Left ventricle myocardium inferior (tissue), 1 donor: ENCODE measurements at regions not wholly inside any gene's neighbourhood (a gene's known extent, or its start where the extent isn't known, plus 50 kb on each side); places are given as distances from the start of the nearest gene placed in this dataset.

ENCODE experiments used
- DNase-seq: peaks from one replicate; pipeline ENCODE4 v3.0.0-alpha.2; 2020
- H3K27ac ChIP-seq: fragments of 200-600 bp; replicated peaks from 2 replicates; pipeline ENCODE4 v1.8.0; 2021
- H3K27me3 ChIP-seq: fragments of 200-600 bp; 2 replicates; pipeline ENCODE4 v1.8.0; 2021; ENCODE audit warnings: low read depth
- H3K36me3 ChIP-seq: fragments of 200-600 bp; 2 replicates; pipeline ENCODE4 v1.8.0; 2021
- H3K4me1 ChIP-seq: fragments of 200-600 bp; 2 replicates; pipeline ENCODE4 v1.8.0; 2021
- H3K4me3 ChIP-seq: fragments of 200-600 bp; 2 replicates; pipeline ENCODE4 v1.8.0; 2021; ENCODE audit warnings: mild to moderate bottlenecking, moderate library complexity
- H3K9me3 ChIP-seq: fragments of 200-600 bp; replicated peaks from 2 replicates; pipeline ENCODE4 v1.8.0; 2021
- intact Hi-C: fragments of 100-400 bp; cut with micrococcal nuclease; formaldehyde crosslinking; loops from one replicate; pipeline ENCODE4 v1.11.0; 2022
- TF ChIP-seq, protein P1 (sequence below): fragments of 200-600 bp; IDR thresholded peaks from 2 replicates; pipeline ENCODE4 v1.8.0; 2021; ENCODE audit warnings: antibody characterized with exemption, mild to moderate bottlenecking, borderline replicate concordance
- donor health status: DM: no; HTN: yes; CAD: no; lungs with severe emphysema.

DNA sequence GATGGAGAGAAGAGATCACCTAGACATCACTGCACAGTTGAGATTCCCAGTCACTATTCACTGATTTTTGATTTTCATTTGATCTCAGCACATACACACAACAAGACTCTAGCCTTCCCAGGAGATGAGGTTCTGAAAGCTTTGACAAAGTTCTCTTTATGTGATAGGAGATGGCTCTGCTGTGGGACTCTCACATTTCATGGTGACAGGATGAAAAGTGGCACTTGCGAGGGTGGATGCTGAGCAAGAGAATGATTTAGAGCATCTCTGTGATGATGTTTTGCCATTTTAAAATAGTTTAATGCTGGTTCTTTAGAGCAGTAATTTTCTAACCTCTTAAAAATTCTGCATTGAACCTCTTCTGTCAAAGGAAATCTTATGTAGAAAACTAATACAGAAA is 113.3 kb upstream of the CA10 start:
- Histone ChIP-seq H3K27ac (no peak overlapping the region), H3K36me3 (no peaks in the 10 kb centered on the region), H3K27me3 (no peaks in the 10 kb centered on the region), H3K4me3 (no peak overlapping the region), H3K9me3 (no peaks in the 10 kb centered on the region), H3K4me1 (no peaks in the 10 kb centered on the region)
- no peak for DNase-seq
- TF ChIP-seq, protein P1, sequence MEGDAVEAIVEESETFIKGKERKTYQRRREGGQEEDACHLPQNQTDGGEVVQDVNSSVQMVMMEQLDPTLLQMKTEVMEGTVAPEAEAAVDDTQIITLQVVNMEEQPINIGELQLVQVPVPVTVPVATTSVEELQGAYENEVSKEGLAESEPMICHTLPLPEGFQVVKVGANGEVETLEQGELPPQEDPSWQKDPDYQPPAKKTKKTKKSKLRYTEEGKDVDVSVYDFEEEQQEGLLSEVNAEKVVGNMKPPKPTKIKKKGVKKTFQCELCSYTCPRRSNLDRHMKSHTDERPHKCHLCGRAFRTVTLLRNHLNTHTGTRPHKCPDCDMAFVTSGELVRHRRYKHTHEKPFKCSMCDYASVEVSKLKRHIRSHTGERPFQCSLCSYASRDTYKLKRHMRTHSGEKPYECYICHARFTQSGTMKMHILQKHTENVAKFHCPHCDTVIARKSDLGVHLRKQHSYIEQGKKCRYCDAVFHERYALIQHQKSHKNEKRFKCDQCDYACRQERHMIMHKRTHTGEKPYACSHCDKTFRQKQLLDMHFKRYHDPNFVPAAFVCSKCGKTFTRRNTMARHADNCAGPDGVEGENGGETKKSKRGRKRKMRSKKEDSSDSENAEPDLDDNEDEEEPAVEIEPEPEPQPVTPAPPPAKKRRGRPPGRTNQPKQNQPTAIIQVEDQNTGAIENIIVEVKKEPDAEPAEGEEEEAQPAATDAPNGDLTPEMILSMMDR: no peak
- intact Hi-C loops: no loop called here

DNA sequence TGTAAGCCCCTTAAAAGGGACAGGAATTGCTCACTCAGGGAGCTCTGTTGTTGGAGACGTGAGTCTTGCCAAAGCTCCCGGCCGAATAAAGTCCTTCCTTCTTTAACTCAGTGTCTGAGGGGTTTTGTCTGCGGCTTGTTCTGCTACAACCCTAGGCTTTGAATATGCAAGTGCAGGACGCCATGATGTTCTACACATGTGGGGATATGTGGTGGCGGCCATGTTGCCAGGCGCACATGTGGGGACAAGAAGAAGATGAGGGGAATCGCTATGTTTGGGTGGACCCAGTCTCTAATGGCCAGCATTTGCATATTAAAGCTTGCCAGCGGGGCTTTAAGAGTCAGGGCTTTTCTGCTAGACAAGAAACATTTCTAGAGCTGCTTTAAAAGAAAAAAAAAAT is 96.8 kb upstream of the CA10 start:
- TF ChIP-seq, protein P1: no peak
- Histone ChIP-seq H3K27ac (no peak overlapping the region), H3K27me3 (no peaks in the 10 kb centered on the region), H3K36me3 (no peaks in the 10 kb centered on the region), H3K4me1 (no peaks in the 10 kb centered on the region), H3K4me3 (no peak overlapping the region), H3K9me3 (no peaks in the 10 kb centered on the region)
- no peak for DNase-seq
- intact Hi-C loops: no loop called here

DNA sequence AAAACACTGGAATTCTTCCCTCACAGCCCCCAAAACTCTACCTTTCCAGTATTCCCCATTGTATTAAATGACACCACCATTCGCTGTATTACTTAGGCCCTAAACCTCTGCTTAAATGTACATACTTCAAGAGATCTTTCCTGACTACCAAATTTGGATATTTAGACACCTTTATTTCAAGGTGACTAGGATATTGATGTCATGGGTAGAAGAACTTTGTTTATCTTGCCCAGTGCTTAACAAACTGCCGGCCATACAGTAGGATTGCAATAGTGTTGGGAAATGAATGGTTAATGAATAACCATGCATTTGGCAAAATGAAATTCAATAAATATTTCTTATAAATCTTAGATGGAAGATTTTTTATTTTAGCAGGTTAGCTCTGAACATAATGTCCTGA is 86.2 kb upstream of the CA10 start:
- Histone ChIP-seq H3K4me3 (no peak overlapping the region), H3K27ac (no peak overlapping the region), H3K36me3 (no peaks in the 10 kb centered on the region), H3K4me1 (no peaks in the 10 kb centered on the region), H3K9me3 (no peaks in the 10 kb centered on the region), H3K27me3 (no peaks in the 10 kb centered on the region)
- TF ChIP-seq, protein P1: no peak
- DNase-seq: no peak
- intact Hi-C loops: no loop called here

DNA sequence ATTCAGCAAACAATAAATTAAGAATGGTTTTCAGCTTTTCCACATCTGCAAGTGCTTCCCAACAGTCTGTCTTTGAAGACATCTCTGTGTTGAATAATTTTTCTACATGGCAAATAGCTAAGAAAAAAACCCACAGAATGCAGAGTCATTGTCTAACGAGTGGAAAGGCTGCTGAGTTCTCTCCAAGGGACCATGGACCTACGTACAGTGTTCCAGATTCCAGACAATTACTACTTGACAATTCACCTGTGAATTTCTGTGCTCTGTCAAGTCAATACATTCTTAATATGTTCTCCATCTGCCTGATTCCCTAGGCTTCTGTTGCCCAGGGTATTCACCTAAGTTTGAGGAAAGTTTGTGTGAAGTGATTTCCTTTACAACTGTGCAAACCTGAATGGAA is 83.8 kb upstream of the CA10 start:
- Histone ChIP-seq H3K36me3 (no peaks in the 10 kb centered on the region), H3K27ac (no peak overlapping the region), H3K9me3 (no peaks in the 10 kb centered on the region), H3K4me3 (no peak overlapping the region), H3K27me3 (no peaks in the 10 kb centered on the region), H3K4me1 (no peaks in the 10 kb centered on the region)
- TF ChIP-seq, protein P1: no peak
- intact Hi-C loops: no loop called here
- DNase-seq: no peak

DNA sequence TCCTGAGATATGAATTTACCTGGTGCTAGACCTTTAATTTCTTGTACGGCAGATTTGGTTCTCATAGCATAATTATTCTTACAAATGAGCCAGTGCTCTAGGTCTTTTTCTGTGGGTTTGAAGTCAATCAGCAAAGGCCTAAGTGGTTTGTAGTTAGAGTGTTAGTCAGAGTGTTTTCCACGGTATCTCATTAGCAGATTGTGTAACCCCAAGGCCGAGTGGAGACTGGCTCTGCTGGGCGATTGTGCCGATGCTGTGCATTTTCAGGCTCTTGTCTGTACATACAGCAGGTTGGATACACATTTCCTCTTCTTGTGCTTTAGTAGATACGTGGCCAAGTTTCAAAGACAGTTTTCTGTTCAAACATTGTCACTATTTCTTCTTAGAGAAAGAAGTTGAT is 78.6 kb upstream of the CA10 start:
- H3K27me3 ChIP-seq: no peaks in the 10 kb centered on the region
- H3K36me3 ChIP-seq: no peaks in the 10 kb centered on the region
- no peak for DNase-seq
- intact Hi-C loops: no loop called here
- TF ChIP-seq, protein P1: no peak
- no peak overlapping the region for H3K27ac ChIP-seq
- no peaks in the 10 kb centered on the region for H3K4me1 ChIP-seq
- H3K9me3 ChIP-seq: no peaks in the 10 kb centered on the region
- no peak overlapping the region for H3K4me3 ChIP-seq

DNA sequence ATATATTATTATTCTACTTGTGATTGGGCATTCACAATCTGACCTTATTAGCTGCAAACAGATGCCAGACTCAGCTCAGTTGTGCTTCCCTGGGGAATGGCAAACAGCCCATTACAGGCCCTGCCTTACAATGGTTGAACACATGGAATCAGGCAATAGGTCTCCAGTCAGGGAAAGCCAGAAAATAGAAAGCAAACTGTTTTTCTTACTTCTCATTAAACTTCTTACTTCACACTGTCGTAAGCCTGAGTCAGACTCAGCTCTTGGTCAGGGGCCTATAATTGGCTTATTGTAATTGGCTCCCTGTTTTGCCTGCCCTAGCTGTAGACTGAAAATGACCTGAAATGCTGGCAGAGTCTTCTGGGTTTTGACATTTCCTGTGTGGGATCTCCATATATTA is 77.0 kb upstream of the CA10 start:
- Histone ChIP-seq H3K4me1 (no peaks in the 10 kb centered on the region), H3K9me3 (no peaks in the 10 kb centered on the region), H3K36me3 (no peaks in the 10 kb centered on the region), H3K4me3 (no peak overlapping the region), H3K27me3 (peaks cover 6% of the 10 kb centered on the region), H3K27ac (no peak overlapping the region)
- intact Hi-C loops: no loop called here
- TF ChIP-seq, protein P1: no peak
- DNase-seq: no peak
